ENCODE measurements at regions not wholly inside any gene's neighbourhood (a gene's known extent, or its start where the extent isn't known, plus 50 kb on each side); places are given as distances from the start of the nearest gene placed in this dataset.
"Not testable (repeated sequence)": the region's sequence is repeated elsewhere in the genome, so short reads cannot be mapped to it uniquely, and the experiment has no call there.

GRCh38 chr9:124146031-124146561 is 111.7 kb upstream of the NEK6 start:
- H3K9me3 ChIP-seq (ENCODE audit: severe bottlenecking): no peaks in the 10 kb centered on the region
- H3K27ac ChIP-seq (ENCODE audit: poor library complexity, severe bottlenecking): no peak overlapping the region
- TF ChIP-seq CTCF (IDR thresholded peaks at IDR 0.05; ENCODE audit: poor library complexity, severe bottlenecking): no peak
- H3K4me1 ChIP-seq (ENCODE audit: insufficient read depth, poor library complexity, severe bottlenecking): peaks cover 8% of the 10 kb centered on the region
- ATAC-seq (ENCODE audit: low read depth) (no peak), DNase-seq (ENCODE audit: low spot score) (no peak)
- H3K27me3 ChIP-seq (ENCODE audit: insufficient read depth, poor library complexity, severe bottlenecking): no peaks in the 10 kb centered on the region
- H3K36me3 ChIP-seq (ENCODE audit: low read depth): no peaks in the 10 kb centered on the region
- no peak overlapping the region for H3K4me3 ChIP-seq (ENCODE audit: severe bottlenecking)

- Histone ChIP-seq H3K4me3 (ENCODE audit: severe bottlenecking) (no peak overlapping the region), H3K9me3 (ENCODE audit: severe bottlenecking) (no peaks in the 10 kb centered on the region), H3K27ac (ENCODE audit: poor library complexity, severe bottlenecking) (no peak overlapping the region), H3K27me3 (ENCODE audit: insufficient read depth, poor library complexity, severe bottlenecking) (no peaks in the 10 kb centered on the region), H3K36me3 (ENCODE audit: low read depth) (no peaks in the 10 kb centered on the region), H3K4me1 (ENCODE audit: insufficient read depth, poor library complexity, severe bottlenecking) (no peaks in the 10 kb centered on the region)
- no peak for TF ChIP-seq CTCF (IDR thresholded peaks at IDR 0.05; ENCODE audit: poor library complexity, severe bottlenecking)
- DNase-seq (ENCODE audit: low spot score): no peak
- ATAC-seq (ENCODE audit: low read depth): no peak
Observed at GRCh38 chr9:124149992-124150391, 107.8 kb upstream of the NEK6 start.

- Histone ChIP-seq H3K27ac (ENCODE audit: poor library complexity, severe bottlenecking) (no peak overlapping the region), H3K27me3 (ENCODE audit: insufficient read depth, poor library complexity, severe bottlenecking) (peaks cover 33% of the 10 kb centered on the region), H3K4me1 (ENCODE audit: insufficient read depth, poor library complexity, severe bottlenecking) (no peaks in the 10 kb centered on the region), H3K9me3 (ENCODE audit: severe bottlenecking) (no peaks in the 10 kb centered on the region), H3K4me3 (ENCODE audit: severe bottlenecking) (no peak overlapping the region), H3K36me3 (ENCODE audit: low read depth) (no peaks in the 10 kb centered on the region)
- DNase-seq (ENCODE audit: low spot score): no peak
- TF ChIP-seq CTCF (IDR thresholded peaks at IDR 0.05; ENCODE audit: poor library complexity, severe bottlenecking): no peak
- no peak for ATAC-seq (ENCODE audit: low read depth)
Observed at GRCh38 chr9:124163760-124164255, 93.9 kb upstream of the NEK6 start.

GRCh38 chr9:124164811-124165210 is 92.9 kb upstream of the NEK6 start:
- DNase-seq (ENCODE audit: low spot score) (no peak), ATAC-seq (ENCODE audit: low read depth) (no peak)
- no peak overlapping the region for H3K4me3 ChIP-seq (ENCODE audit: severe bottlenecking)
- no peak overlapping the region for H3K27ac ChIP-seq (ENCODE audit: poor library complexity, severe bottlenecking)
- H3K4me1 ChIP-seq (ENCODE audit: insufficient read depth, poor library complexity, severe bottlenecking): no peaks in the 10 kb centered on the region
- H3K27me3 ChIP-seq (ENCODE audit: insufficient read depth, poor library complexity, severe bottlenecking): peaks cover 38% of the 10 kb centered on the region
- no peaks in the 10 kb centered on the region for H3K36me3 ChIP-seq (ENCODE audit: low read depth)
- no peak for TF ChIP-seq CTCF (IDR thresholded peaks at IDR 0.05; ENCODE audit: poor library complexity, severe bottlenecking)
- no peaks in the 10 kb centered on the region for H3K9me3 ChIP-seq (ENCODE audit: severe bottlenecking)

- Histone ChIP-seq H3K36me3 (ENCODE audit: low read depth) (no peaks in the 10 kb centered on the region), H3K4me3 (ENCODE audit: severe bottlenecking) (no peak overlapping the region), H3K27ac (ENCODE audit: poor library complexity, severe bottlenecking) (no peak overlapping the region), H3K4me1 (ENCODE audit: insufficient read depth, poor library complexity, severe bottlenecking) (no peaks in the 10 kb centered on the region), H3K27me3 (ENCODE audit: insufficient read depth, poor library complexity, severe bottlenecking) (peaks cover 30% of the 10 kb centered on the region), H3K9me3 (ENCODE audit: severe bottlenecking) (no peaks in the 10 kb centered on the region)
- no peak for TF ChIP-seq CTCF (IDR thresholded peaks at IDR 0.05; ENCODE audit: poor library complexity, severe bottlenecking)
- ATAC-seq (ENCODE audit: low read depth): no peak
- no peak for DNase-seq (ENCODE audit: low spot score)
Observed at GRCh38 chr9:124174433-124174832, 83.3 kb upstream of the NEK6 start.

- H3K9me3 ChIP-seq (ENCODE audit: severe bottlenecking); H3K4me3 ChIP-seq (ENCODE audit: severe bottlenecking); DNase-seq (ENCODE audit: low spot score); H3K27ac ChIP-seq (ENCODE audit: poor library complexity, severe bottlenecking); H3K36me3 ChIP-seq (ENCODE audit: low read depth); H3K4me1 ChIP-seq (ENCODE audit: insufficient read depth, poor library complexity, severe bottlenecking); ATAC-seq (ENCODE audit: low read depth): not testable (repeated sequence)
- H3K27me3 ChIP-seq (ENCODE audit: insufficient read depth, poor library complexity, severe bottlenecking): peaks cover 26% of the 10 kb centered on the region
Observed at GRCh38 chr9:124177522-124177921, 80.2 kb upstream of the NEK6 start.

Measured in RWPE2 (cell line).